Heart right ventricle (tissue), 16 donors: ENCODE measurements at regions not wholly inside any gene's neighbourhood (a gene's known extent, or its start where the extent isn't known, plus 50 kb on each side); places are given as distances from the start of the nearest gene placed in this dataset.
"Not testable (repeated sequence)": the region's sequence is repeated elsewhere in the genome, so short reads cannot be mapped to it uniquely, and the experiment has no call there.

Experiments used
- ATAC-seq, 8 donors: fragments of 200-7000 bp; cut with Tn5 transposase; one replicate each; pipeline ENCODE4 v1.9.1; 2020; ENCODE audit warnings: mild to moderate bottlenecking in 8 of 8, moderate library complexity in 8 of 8, moderate number of reproducible peaks in 1 of 8
- DNase-seq, 2 donors: peaks; one replicate each; pipeline ENCODE4 v3.0.0-alpha.2; 2020
- H3K27ac ChIP-seq, 10 donors: fragments of 200-600 bp; sonication (generic) in 2 of 10; one replicate each; pipeline versions ENCODE4 v1.5.0 to v1.8.0; 2020 to 2022; ENCODE audit warnings: mild to moderate bottlenecking in 3 of 10
- H3K27me3 ChIP-seq, 7 donors: fragments of 200-600 bp; one replicate each; pipeline ENCODE4 v1.8.0; 2021 to 2022; ENCODE audit warnings: mild to moderate bottlenecking in 2 of 7
- H3K36me3 ChIP-seq, 9 donors: fragments of 200-600 bp; sonication (generic) in 1 of 9; one replicate each; pipeline versions ENCODE4 v1.5.0 to v1.8.0; 2020 to 2022; ENCODE audit warnings: mild to moderate bottlenecking in 2 of 9
- H3K4me1 ChIP-seq, 9 donors: fragments of 200-600 bp; sonication (generic) in 1 of 9; one replicate each; pipeline versions ENCODE4 v1.5.0 to v1.8.0; 2020 to 2022; ENCODE audit warnings: mild to moderate bottlenecking in 4 of 9
- H3K4me3 ChIP-seq, 10 donors: fragments of 200-600 bp; sonication (generic) in 2 of 10; one replicate each; pipeline versions ENCODE4 v1.5.0 to v1.8.0; 2020 to 2022; ENCODE audit warnings: mild to moderate bottlenecking in 7 of 10, moderate library complexity in 2 of 10
- H3K9me3 ChIP-seq, 11 donors: fragments of 200-600 bp in 10 of 11; sonication (generic) in 2 of 11; one replicate each; pipeline versions ENCODE4 v1.5.0 to v1.8.0; 2013 to 2022; ENCODE audit warnings: mild to moderate bottlenecking in 2 of 11, control low read depth in 1 of 11, moderate library complexity in 1 of 11
- CTCF ChIP-seq, 9 donors: fragments of 200-600 bp; sonication (generic) in 2 of 9; IDR thresholded peaks; one replicate each; pipeline versions ENCODE4 v1.5.0 to v1.8.0; 2021 to 2022; ENCODE audit warnings: antibody characterized with exemption in 9 of 9, mild to moderate bottlenecking in 5 of 9, moderate library complexity in 1 of 9
- WGBS, 2 donors: extraction: QIAGEN DNeasy Blood & Tissue Kit; methylation state at CpG; one replicate each; pipeline ENCODE4 v1.1.7; 2013; ENCODE audit warnings: inconsistent platforms in 1 of 2; 5-methylcytosine and 5-hydroxymethylcytosine counted together
- intact Hi-C, 10 donors: fragments of 100-400 bp; cut with DNase I; formaldehyde crosslinking; loops; one replicate each; pipeline versions ENCODE4 v1.11.1 to v1.14.2; 2022
- donor health status: Arrhythmogenic right ventricular cardiomyopathy.
- donor health status: ischemic (EF 13 %, LVEDD 7.1; RV severe dilation, severe dysfunction).
- donor health status: healthy with polysubstance abuse.
- donor health status: DM: no; HTN: yes; CAD: no.
- donor health status: DM: no; HTN: no; CAD: no.
- donor health status: ischemic (EF 25% LVEDD 6.9; RV normal size, moderate dysfunction).
- donor health status: ischemic (EF 25% LVEDD 5.7; RV mildly dilated, moderate dysfunction).
- donor health status: healthy.
- donor health status: DM: yes; HTN: yes; CAD: no.
- donor health status: Ischemic cardiomyopathy.
- donor health status: ischemic (EF 35%, LVEDD 5.7; RV mildly dilated, moderate dysfunction).
- donor health status: nonischemic (EF 11% LVEDD 7.7; RV severe dilation, severe dysfunction).
- donor health status: DM: yes; HTN: yes; CAD: no.
- donor health status: PGD.
- donor health status: ischemic (EF 29% LVEDD 5.4; RV normal size, mild dysfunction).
- donor health status: nonischemic (EF 23%, LVEDD 6.1; RV moderate dilation, normal function).

- intact Hi-C loops = loop anchor here in 1 of 10 donors (5.0 kb wide), 1 partner anchor 78 kb away; no protein-coding TSS in a partner anchor
- no peaks in the 10 kb centered on the region for H3K9me3 ChIP-seq
- H3K27ac ChIP-seq = peak overlapping the region in 5 of 10 donors; percentile 10 to 91 (median 88)
- no peak for ATAC-seq
- H3K4me1 ChIP-seq = peaks cover 21 to 99% (median 90%) of the 10 kb centered on the region in 9 donors
- 73 to 75% methylated on average over 3 of the region's 3 CpGs for WGBS, 2 donors
- DNase-seq = no peak
- no peaks in the 10 kb centered on the region for H3K36me3 ChIP-seq
- no peak overlapping the region for H3K4me3 ChIP-seq
- no peak for TF ChIP-seq CTCF (IDR thresholded peaks at IDR 0.05)
- H3K27me3 ChIP-seq = no peaks in the 10 kb centered on the region
These were observed 77.7 kb downstream of the C9orf152 start for GRCh38 chr9:110130211-110130610.

GRCh38 chr9:110130791-110131416 lies 77.1 kb downstream of the C9orf152 start:
- no peaks in the 10 kb centered on the region for H3K9me3 ChIP-seq
- intact Hi-C loops = loop anchor here in 1 of 10 donors (5.0 kb wide), 1 partner anchor 79 kb away; no protein-coding TSS in a partner anchor
- no peak for TF ChIP-seq CTCF (IDR thresholded peaks at IDR 0.05)
- peaks cover 0 to under 1% (median 0%) of the 10 kb centered on the region in 9 donors for H3K36me3 ChIP-seq
- H3K27me3 ChIP-seq = no peaks in the 10 kb centered on the region
- WGBS, 2 donors = 83 to 88% methylated on average over 6 of the region's 6 CpGs
- ATAC-seq (no peak), DNase-seq (no peak)
- H3K4me1 ChIP-seq = peaks cover 21 to 99% (median 91%) of the 10 kb centered on the region in 9 donors
- H3K27ac ChIP-seq = peak overlapping the region in 5 of 10 donors; percentile 10 to 91 (median 24)
- H3K4me3 ChIP-seq = no peak overlapping the region

- Histone ChIP-seq H3K36me3 (peaks cover 0 to 7% (median 4%) of the 10 kb centered on the region in 9 donors), H3K9me3 (no peaks in the 10 kb centered on the region), H3K27me3 (no peaks in the 10 kb centered on the region), H3K27ac (peak overlapping the region in 3 of 10 donors; percentile 14 to 88 (median 26)), H3K4me1 (peaks cover 24 to 99% (median 91%) of the 10 kb centered on the region in 9 donors), H3K4me3 (no peak overlapping the region)
- TF ChIP-seq CTCF (IDR thresholded peaks at IDR 0.05) = no peak
- intact Hi-C loops = loop anchor here in 1 of 10 donors (5.0 kb wide), 1 partner anchor 79 kb away; no protein-coding TSS in a partner anchor
- WGBS, 2 donors = 74 to 76% methylated on average over 2 of the region's 2 CpGs
- DNase-seq (no peak), ATAC-seq (no peak)
These were observed 76.5 kb downstream of the C9orf152 start for GRCh38 chr9:110131499-110131898.

GRCh38 chr9:110132531-110132930 lies 75.4 kb downstream of the C9orf152 start:
- WGBS, 2 donors = 89 to 91% methylated on average over 3 of the region's 3 CpGs
- H3K9me3 ChIP-seq, ATAC-seq, H3K27me3 ChIP-seq, DNase-seq, H3K4me3 ChIP-seq: not testable (repeated sequence)
- H3K36me3 ChIP-seq = peaks cover 0 to 17% (median 8%) of the 10 kb centered on the region in 9 donors
- H3K4me1 ChIP-seq = peaks cover 21 to 99% (median 91%) of the 10 kb centered on the region in 9 donors
- peak overlapping the region in 5 of 10 donors; percentile 9 to 61 (median 23) for H3K27ac ChIP-seq
- intact Hi-C loops = loop anchor here in 1 of 10 donors (5.0 kb wide), 1 partner anchor 80 kb away; no protein-coding TSS in a partner anchor

GRCh38 chr9:110133059-110133458 lies 74.9 kb downstream of the C9orf152 start:
- intact Hi-C loops = loop anchor here in 1 of 10 donors (5.0 kb wide), 1 partner anchor 81 kb away; no protein-coding TSS in a partner anchor
- Histone ChIP-seq H3K9me3 (no peaks in the 10 kb centered on the region), H3K36me3 (peaks cover 0 to 22% (median 14%) of the 10 kb centered on the region in 9 donors), H3K27ac (peak overlapping the region in 6 of 10 donors; percentile 6 to 61 (median 25)), H3K27me3 (no peaks in the 10 kb centered on the region), H3K4me3 (no peak overlapping the region), H3K4me1 (peaks cover 21 to 99% (median 90%) of the 10 kb centered on the region in 9 donors)
- ATAC-seq (no peak), DNase-seq (no peak)
- WGBS, 2 donors = 39 to 51% methylated on average over 3 of the region's 3 CpGs
- TF ChIP-seq CTCF (IDR thresholded peaks at IDR 0.05) = no peak
